ENCODE measurements at regions not wholly inside any gene's neighbourhood (a gene's known extent, or its start where the extent isn't known, plus 50 kb on each side); places are given as distances from the start of the nearest gene placed in this dataset.

GRCh38 chr20:10984913-10985312 lies 311.1 kb upstream of the JAG1 start:
- in situ Hi-C loops (cut with MboI): no loop called here

More at GRCh38 chr20:10984913-10985312, 311.1 kb upstream of the JAG1 start:
- ATAC-seq: no peak
- Histone ChIP-seq H4K20me1 (ENCODE audit: control insufficient read depth, insufficient read depth) (no peaks in the 10 kb centered on the region), H2AFZ (ENCODE audit: control insufficient read depth, low read depth, low read length) (no peak overlapping the region), H3K9ac (ENCODE audit: control insufficient read depth, insufficient read depth, low read length) (no peak overlapping the region), H3K27me3 (replicated peaks in 1 of 2; ENCODE audit: control insufficient read depth in 2 of 2, insufficient read depth in 2 of 2, low read length in 1 of 2) (no peaks in the 10 kb centered on the region), H3K36me3 (ENCODE audit: control insufficient read depth in 2 of 2, insufficient read depth in 2 of 2, low read length in 1 of 2) (no peaks in the 10 kb centered on the region), H3K4me2 (ENCODE audit: control insufficient read depth, insufficient read depth) (no peak overlapping the region), H3K79me2 (ENCODE audit: control insufficient read depth, insufficient read depth, low read length) (no peaks in the 10 kb centered on the region), H3K4me3 (no peak overlapping the region), H3K4me1 (ENCODE audit: control insufficient read depth, insufficient read depth, low read length) (no peaks in the 10 kb centered on the region), H3K9me3 (replicated peaks; ENCODE audit: control insufficient read depth, insufficient read depth, low read length) (no peaks in the 10 kb centered on the region), H3K27ac (ENCODE audit: control insufficient read depth, insufficient read depth) (no peak overlapping the region)
- ChIA-PET RAD21 (ENCODE audit: unreplicated experiment) (no interaction called here), POLR2A (no interaction called here), CTCF (no interaction called here), SMC1A (ENCODE audit: uncharacterized antibody, unreplicated experiment) (interaction anchor here (1.2 kb wide), 1 partner anchor 20 kb away, joined by 5 read pairs; no protein-coding TSS in a partner anchor)
- WGBS (ENCODE audit: insufficient coverage, insufficient replicate concordance, low lambda C conversion rate, missing lambda C conversion rate): 4% methylated on average over 6 of the region's 6 CpGs
- TF ChIP-seq SMAD1 (IDR thresholded peaks at IDR 0.05; ENCODE audit: low read depth, partially characterized antibody) (no peak), TCF12 (IDR thresholded peaks at IDR 0.05; ENCODE audit: low read depth, low read length) (no peak), DPF2 (IDR thresholded peaks at IDR 0.05) (no peak), ZNF384 (IDR thresholded peaks at IDR 0.05; ENCODE audit: borderline replicate concordance, low read depth, low read length) (no peak), CEBPZ (IDR thresholded peaks at IDR 0.05; ENCODE audit: low read depth, low read length) (no peak), IRF5 (IDR thresholded peaks at IDR 0.05; ENCODE audit: borderline replicate concordance) (no peak), HDAC2 (IDR thresholded peaks at IDR 0.05) (no peak), TARDBP (IDR thresholded peaks at IDR 0.05; ENCODE audit: borderline replicate concordance) (no peak), POU2F2 (IDR thresholded peaks at IDR 0.05; ENCODE audit: borderline replicate concordance, low read depth, low read length) (no peak), PBX3 (IDR thresholded peaks at IDR 0.05; ENCODE audit: insufficient replicate concordance, low read depth, low read length) (no peak), POLR2A (IDR thresholded peaks at IDR 0.05; ENCODE audit: low read depth, low read length) (no peak), USF2 (IDR thresholded peaks at IDR 0.05; ENCODE audit: borderline replicate concordance, low read depth, low read length) (no peak)
- no TSS peak for BruUV-seq (replicated peaks)
- intact Hi-C loops (cut with micrococcal nuclease; ENCODE audit: unreplicated experiment): no loop called here
- no peak for FAIRE-seq
- DNase-seq (ENCODE audit: low read depth, low spot score): no peak

Data from GM12878 (cell line).